ENCODE measurements at regions not wholly inside any gene's neighbourhood (a gene's known extent, or its start where the extent isn't known, plus 50 kb on each side); places are given as distances from the start of the nearest gene placed in this dataset.
A peak's percentile ranks its signal among the peaks of the same experiment; 100 is the strongest.

- TF ChIP-seq CTCF (IDR thresholded peaks at IDR 0.05; ENCODE audit: insufficient read depth, low read length), result no peak
- DNase-seq (ENCODE audit: low read depth), result peak; percentile 22
- H3K4me3 ChIP-seq (ENCODE audit: low read depth, low read length), result no peak overlapping the region
These were observed 376.7 kb upstream of the CCDC179 start for GRCh38 chr11:23236826-23237555.

GRCh38 chr11:23252426-23252825 lies 392.2 kb upstream of the CCDC179 start:
- no peak overlapping the region for H3K4me3 ChIP-seq (ENCODE audit: low read depth, low read length)
- no peak for TF ChIP-seq CTCF (IDR thresholded peaks at IDR 0.05; ENCODE audit: insufficient read depth, low read length)
- no peak for DNase-seq (ENCODE audit: low read depth)

GRCh38 chr11:23257088-23257487 lies 396.8 kb upstream of the CCDC179 start:
- DNase-seq (ENCODE audit: low read depth), result no peak
- no peak for TF ChIP-seq CTCF (IDR thresholded peaks at IDR 0.05; ENCODE audit: insufficient read depth, low read length)
- H3K4me3 ChIP-seq (ENCODE audit: low read depth, low read length), result no peak overlapping the region

GRCh38 chr11:23257556-23257955 lies 397.3 kb upstream of the CCDC179 start:
- DNase-seq (ENCODE audit: low read depth), result no peak
- no peak for TF ChIP-seq CTCF (IDR thresholded peaks at IDR 0.05; ENCODE audit: insufficient read depth, low read length)
- H3K4me3 ChIP-seq (ENCODE audit: low read depth, low read length), result no peak overlapping the region

- no peak overlapping the region for H3K4me3 ChIP-seq (ENCODE audit: low read depth, low read length)
- DNase-seq (ENCODE audit: low read depth), result no peak
- TF ChIP-seq CTCF (IDR thresholded peaks at IDR 0.05; ENCODE audit: insufficient read depth, low read length), result no peak
These were observed 403.2 kb upstream of the CCDC179 start for GRCh38 chr11:23263466-23263865.

GRCh38 chr11:23272095-23272494 lies 411.8 kb upstream of the CCDC179 start:
- DNase-seq (ENCODE audit: low read depth), result no peak
- no peak for TF ChIP-seq CTCF (IDR thresholded peaks at IDR 0.05; ENCODE audit: insufficient read depth, low read length)
- H3K4me3 ChIP-seq (ENCODE audit: low read depth, low read length), result no peak overlapping the region

- no peak for TF ChIP-seq CTCF (IDR thresholded peaks at IDR 0.05; ENCODE audit: insufficient read depth, low read length)
- H3K4me3 ChIP-seq (ENCODE audit: low read depth, low read length), result no peak overlapping the region
- peak; percentile 1 for DNase-seq (ENCODE audit: low read depth)
These were observed 417.8 kb upstream of the CCDC179 start for GRCh38 chr11:23278121-23278520.

Measured in fibroblast of the aortic adventitia (primary cell).